ENCODE measurements at regions not wholly inside any gene's neighbourhood (a gene's known extent, or its start where the extent isn't known, plus 50 kb on each side); places are given as distances from the start of the nearest gene placed in this dataset.

GRCh38 chr2:216565956-216566355, 67.3 kb upstream of the IGFBP2 start:
- Histone ChIP-seq H3K4me3 (ENCODE audit: insufficient read depth, low read depth, low read length) (no peak overlapping the region), H3K27me3 (ENCODE audit: insufficient read depth, low read length) (peaks cover 3% of the 10 kb centered on the region), H3K79me2 (ENCODE audit: insufficient read depth, low read length) (no peaks in the 10 kb centered on the region), H3K9ac (ENCODE audit: low read length) (no peak overlapping the region), H3K4me1 (ENCODE audit: insufficient read depth, low read length) (no peaks in the 10 kb centered on the region), H3K4me2 (ENCODE audit: low read length) (no peak overlapping the region), H3K27ac (ENCODE audit: low read depth, low read length) (no peak overlapping the region), H4K20me1 (ENCODE audit: insufficient read depth, low read length) (no peaks in the 10 kb centered on the region), H3K36me3 (ENCODE audit: insufficient read depth, low read length) (no peaks in the 10 kb centered on the region), H2AFZ (ENCODE audit: low read depth, low read length) (no peak overlapping the region), H3K9me3 (ENCODE audit: insufficient read depth, low read depth, low read length) (no peaks in the 10 kb centered on the region)
- Mint-ChIP-seq H3K9me3 (ENCODE audit: unreplicated experiment) (no peaks in the 10 kb centered on the region), H3K27me3 (ENCODE audit: low read depth, unreplicated experiment) (peaks cover 5% of the 10 kb centered on the region), H3K4me3 (ENCODE audit: unreplicated experiment) (no peak overlapping the region), H3K27ac (ENCODE audit: unreplicated experiment) (no peak overlapping the region), H3K4me1 (ENCODE audit: low read depth, unreplicated experiment) (peaks cover 25% of the 10 kb centered on the region), H3K36me3 (ENCODE audit: low read depth, unreplicated experiment) (no peaks in the 10 kb centered on the region)
- no peak for DNase-seq (ENCODE audit: low read depth)
- peak; percentile 47 for FAIRE-seq
- no peak for TF ChIP-seq EZH2 (IDR thresholded peaks at IDR 0.05; ENCODE audit: insufficient read depth, low read length)
- TF ChIP-seq, protein P1, sequence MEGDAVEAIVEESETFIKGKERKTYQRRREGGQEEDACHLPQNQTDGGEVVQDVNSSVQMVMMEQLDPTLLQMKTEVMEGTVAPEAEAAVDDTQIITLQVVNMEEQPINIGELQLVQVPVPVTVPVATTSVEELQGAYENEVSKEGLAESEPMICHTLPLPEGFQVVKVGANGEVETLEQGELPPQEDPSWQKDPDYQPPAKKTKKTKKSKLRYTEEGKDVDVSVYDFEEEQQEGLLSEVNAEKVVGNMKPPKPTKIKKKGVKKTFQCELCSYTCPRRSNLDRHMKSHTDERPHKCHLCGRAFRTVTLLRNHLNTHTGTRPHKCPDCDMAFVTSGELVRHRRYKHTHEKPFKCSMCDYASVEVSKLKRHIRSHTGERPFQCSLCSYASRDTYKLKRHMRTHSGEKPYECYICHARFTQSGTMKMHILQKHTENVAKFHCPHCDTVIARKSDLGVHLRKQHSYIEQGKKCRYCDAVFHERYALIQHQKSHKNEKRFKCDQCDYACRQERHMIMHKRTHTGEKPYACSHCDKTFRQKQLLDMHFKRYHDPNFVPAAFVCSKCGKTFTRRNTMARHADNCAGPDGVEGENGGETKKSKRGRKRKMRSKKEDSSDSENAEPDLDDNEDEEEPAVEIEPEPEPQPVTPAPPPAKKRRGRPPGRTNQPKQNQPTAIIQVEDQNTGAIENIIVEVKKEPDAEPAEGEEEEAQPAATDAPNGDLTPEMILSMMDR (IDR thresholded peaks at IDR 0.05; ENCODE audit: insufficient read depth, low read depth, low read length) = no peak

- no peaks in the 10 kb centered on the region for H3K36me3 Mint-ChIP-seq (ENCODE audit: low read depth, unreplicated experiment)
- FAIRE-seq (no peak), DNase-seq (ENCODE audit: low read depth) (no peak)
- Histone ChIP-seq H3K27me3 (ENCODE audit: insufficient read depth, low read length) (peaks cover 3% of the 10 kb centered on the region), H3K4me3 (ENCODE audit: insufficient read depth, low read depth, low read length) (no peak overlapping the region), H3K79me2 (ENCODE audit: insufficient read depth, low read length) (no peaks in the 10 kb centered on the region), H3K4me1 (ENCODE audit: insufficient read depth, low read length) (no peaks in the 10 kb centered on the region), H3K9me3 (ENCODE audit: insufficient read depth, low read depth, low read length) (no peaks in the 10 kb centered on the region), H2AFZ (ENCODE audit: low read depth, low read length) (no peak overlapping the region), H3K36me3 (ENCODE audit: insufficient read depth, low read length) (no peaks in the 10 kb centered on the region), H4K20me1 (ENCODE audit: insufficient read depth, low read length) (no peaks in the 10 kb centered on the region), H3K9ac (ENCODE audit: low read length) (no peak overlapping the region), H3K27ac (ENCODE audit: low read depth, low read length) (no peak overlapping the region), H3K4me2 (ENCODE audit: low read length) (no peak overlapping the region)
- H3K27me3 Mint-ChIP-seq (ENCODE audit: low read depth, unreplicated experiment) = peaks cover 5% of the 10 kb centered on the region
- H3K4me1 Mint-ChIP-seq (ENCODE audit: low read depth, unreplicated experiment) = peaks cover 14% of the 10 kb centered on the region
- no peak overlapping the region for H3K27ac Mint-ChIP-seq (ENCODE audit: unreplicated experiment)
- H3K4me3 Mint-ChIP-seq (ENCODE audit: unreplicated experiment) = no peak overlapping the region
- no peak for TF ChIP-seq EZH2 (IDR thresholded peaks at IDR 0.05; ENCODE audit: insufficient read depth, low read length)
- TF ChIP-seq, protein P1 (IDR thresholded peaks at IDR 0.05; ENCODE audit: insufficient read depth, low read depth, low read length) = no peak
- no peaks in the 10 kb centered on the region for H3K9me3 Mint-ChIP-seq (ENCODE audit: unreplicated experiment)
Observed at GRCh38 chr2:216568576-216568975, 64.6 kb upstream of the IGFBP2 start.

DNA sequence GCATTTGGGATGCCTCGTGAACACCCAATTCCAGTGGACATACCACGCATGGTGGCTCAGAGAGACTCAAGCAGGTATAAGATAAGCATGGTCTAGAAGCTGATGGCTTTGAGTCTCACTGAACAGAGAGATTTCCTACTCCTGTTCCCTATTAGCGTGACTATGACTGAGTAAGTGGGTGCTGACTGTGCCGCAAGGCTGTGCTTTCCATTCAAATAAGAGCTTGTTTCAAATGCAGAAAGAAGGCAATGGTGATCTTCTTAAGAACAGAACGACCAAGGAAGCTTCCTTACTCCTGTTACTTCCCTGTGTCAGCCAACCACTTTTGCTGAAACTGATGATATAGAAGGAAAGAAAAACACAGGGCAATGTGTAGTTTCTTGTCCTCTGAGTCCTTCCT, 63.5 kb upstream of the IGFBP2 start:
- Histone ChIP-seq H4K20me1 (ENCODE audit: insufficient read depth, low read length) (no peaks in the 10 kb centered on the region), H3K4me2 (ENCODE audit: low read length) (no peak overlapping the region), H3K9me3 (ENCODE audit: insufficient read depth, low read depth, low read length) (no peaks in the 10 kb centered on the region), H3K36me3 (ENCODE audit: insufficient read depth, low read length) (no peaks in the 10 kb centered on the region), H2AFZ (ENCODE audit: low read depth, low read length) (no peak overlapping the region), H3K27ac (ENCODE audit: low read depth, low read length) (no peak overlapping the region), H3K27me3 (ENCODE audit: insufficient read depth, low read length) (peaks cover 3% of the 10 kb centered on the region), H3K4me3 (ENCODE audit: insufficient read depth, low read depth, low read length) (no peak overlapping the region), H3K4me1 (ENCODE audit: insufficient read depth, low read length) (no peaks in the 10 kb centered on the region), H3K79me2 (ENCODE audit: insufficient read depth, low read length) (no peaks in the 10 kb centered on the region), H3K9ac (ENCODE audit: low read length) (no peak overlapping the region)
- FAIRE-seq = no peak
- Mint-ChIP-seq H3K9me3 (ENCODE audit: unreplicated experiment) (no peaks in the 10 kb centered on the region), H3K27ac (ENCODE audit: unreplicated experiment) (no peak overlapping the region), H3K36me3 (ENCODE audit: low read depth, unreplicated experiment) (no peaks in the 10 kb centered on the region), H3K4me3 (ENCODE audit: unreplicated experiment) (no peak overlapping the region), H3K27me3 (ENCODE audit: low read depth, unreplicated experiment) (peaks cover 5% of the 10 kb centered on the region), H3K4me1 (ENCODE audit: low read depth, unreplicated experiment) (peaks cover 7% of the 10 kb centered on the region)
- no peak for DNase-seq (ENCODE audit: low read depth)
- TF ChIP-seq, protein P1 (IDR thresholded peaks at IDR 0.05; ENCODE audit: insufficient read depth, low read depth, low read length) = no peak
- no peak for TF ChIP-seq EZH2 (IDR thresholded peaks at IDR 0.05; ENCODE audit: insufficient read depth, low read length)
